ENCODE measurements at regions not wholly inside any gene's neighbourhood (a gene's known extent, or its start where the extent isn't known, plus 50 kb on each side); places are given as distances from the start of the nearest gene placed in this dataset.
A peak's percentile ranks its signal among the peaks of the same experiment; 100 is the strongest.

GRCh38 chr1:62917314-62917713 is 133.4 kb downstream of the ATG4C start:
- FAIRE-seq = no peak

GRCh38 chr1:62917805-62918204 is 133.9 kb downstream of the ATG4C start:
- DNase-seq (ENCODE audit: low spot score) (no peak), FAIRE-seq (no peak)

More at GRCh38 chr1:62917314-62917713, 133.4 kb downstream of the ATG4C start:
- no peak for DNase-seq (ENCODE audit: low spot score)

- FAIRE-seq (no peak), DNase-seq (ENCODE audit: low spot score) (no peak)
These were observed 134.8 kb downstream of the ATG4C start for GRCh38 chr1:62918700-62919099.

- DNase-seq (ENCODE audit: low spot score) (no peak), FAIRE-seq (no peak)
These were observed 138.1 kb downstream of the ATG4C start for GRCh38 chr1:62922006-62922405.

GRCh38 chr1:62924983-62925790 is 141.3 kb downstream of the ATG4C start:
- DNase-seq (ENCODE audit: low spot score) = no peak
- FAIRE-seq = no peak

GRCh38 chr1:62926681-62927252 is 142.8 kb downstream of the ATG4C start:
- FAIRE-seq = no peak
- no peak for DNase-seq (ENCODE audit: low spot score)

- DNase-seq (ENCODE audit: low spot score) = no peak
- no peak for FAIRE-seq
These were observed 145.0 kb downstream of the ATG4C start for GRCh38 chr1:62928885-62929284.

- FAIRE-seq (no peak), DNase-seq (ENCODE audit: low spot score) (no peak)
These were observed 153.8 kb downstream of the ATG4C start for GRCh38 chr1:62937634-62938296.

- FAIRE-seq = no peak
- DNase-seq (ENCODE audit: low spot score) = no peak
These were observed 157.8 kb downstream of the ATG4C start for GRCh38 chr1:62941780-62942179.

- FAIRE-seq (no peak), DNase-seq (ENCODE audit: low spot score) (no peak)
These were observed 162.6 kb downstream of the ATG4C start for GRCh38 chr1:62946511-62946910.

GRCh38 chr1:62951428-62951827 is 167.5 kb downstream of the ATG4C start:
- DNase-seq (ENCODE audit: low spot score) (no peak), FAIRE-seq (no peak)

GRCh38 chr1:62952596-62952995 is 168.7 kb downstream of the ATG4C start:
- FAIRE-seq = no peak

GRCh38 chr1:62953633-62954032 is 169.7 kb downstream of the ATG4C start:
- FAIRE-seq (no peak), DNase-seq (ENCODE audit: low spot score) (no peak)

More at GRCh38 chr1:62952596-62952995, 168.7 kb downstream of the ATG4C start:
- DNase-seq (ENCODE audit: low spot score) = no peak

GRCh38 chr1:62954758-62955157 is 170.8 kb downstream of the ATG4C start:
- DNase-seq (ENCODE audit: low spot score) = no peak
- no peak for FAIRE-seq

GRCh38 chr1:62955666-62956065 is 171.7 kb downstream of the ATG4C start:
- FAIRE-seq (no peak), DNase-seq (ENCODE audit: low spot score) (no peak)

GRCh38 chr1:62962014-62962812 is 178.3 kb downstream of the ATG4C start:
- no peak for DNase-seq (ENCODE audit: low spot score)
- no peak for FAIRE-seq

- FAIRE-seq (no peak), DNase-seq (ENCODE audit: low spot score) (peak; percentile 40)
These were observed 179.2 kb downstream of the ATG4C start for GRCh38 chr1:62962901-62963776.

GRCh38 chr1:62964141-62964540 is 180.2 kb downstream of the ATG4C start:
- no peak for FAIRE-seq

GRCh38 chr1:62967031-62967430 is 183.1 kb downstream of the ATG4C start:
- FAIRE-seq (no peak), DNase-seq (ENCODE audit: low spot score) (no peak)

More at GRCh38 chr1:62964141-62964540, 180.2 kb downstream of the ATG4C start:
- DNase-seq (ENCODE audit: low spot score) = no peak

GRCh38 chr1:62977366-62977765 is 193.4 kb downstream of the ATG4C start:
- FAIRE-seq (no peak), DNase-seq (ENCODE audit: low spot score) (no peak)

- DNase-seq (ENCODE audit: low spot score) (no peak), FAIRE-seq (no peak)
These were observed 194.8 kb downstream of the ATG4C start for GRCh38 chr1:62978741-62979140.

Measured in urothelium cell line (cell line).